ENCODE measurements at regions not wholly inside any gene's neighbourhood (a gene's known extent, or its start where the extent isn't known, plus 50 kb on each side); places are given as distances from the start of the nearest gene placed in this dataset.

GRCh38 chr2:7499018-7499417 is 581.8 kb downstream of the RNF144A start:
- H3K9me3 ChIP-seq, result no peaks in the 10 kb centered on the region
- in situ Hi-C loops (cut with MboI; ENCODE audit: low sequenced_read_pairs in 4 of 4), result no loop called here

GRCh38 chr2:7502336-7502735 is 585.1 kb downstream of the RNF144A start:
- Histone ChIP-seq H3K4me3 (no peak overlapping the region), H3K27ac (no peak overlapping the region), H3K9me3 (no peaks in the 10 kb centered on the region), H3K27me3 (no peaks in the 10 kb centered on the region), H3K4me1 (no peaks in the 10 kb centered on the region), H3K36me3 (no peaks in the 10 kb centered on the region)
- in situ Hi-C loops (cut with MboI; ENCODE audit: low sequenced_read_pairs in 4 of 4) (no loop called here), intact Hi-C loops (cut with DNase I; ENCODE audit: low total_unique reads) (no loop called here)
- DNase-seq, result no peak
- ATAC-seq, result no peak
- TF ChIP-seq CTCF (IDR thresholded peaks at IDR 0.05 in 4 of 5, conservative IDR thresholded peaks at IDR 0.05 in 1 of 5), result no peak
- no peak for TF ChIP-seq POLR2A (IDR thresholded peaks at IDR 0.05)

More at GRCh38 chr2:7499018-7499417, 581.8 kb downstream of the RNF144A start:
- Histone ChIP-seq H3K36me3 (no peaks in the 10 kb centered on the region), H3K4me1 (no peaks in the 10 kb centered on the region), H3K4me3 (no peak overlapping the region), H3K27me3 (no peaks in the 10 kb centered on the region), H3K27ac (no peak overlapping the region)
- intact Hi-C loops (cut with DNase I; ENCODE audit: low total_unique reads), result no loop called here
- no peak for ATAC-seq
- no peak for DNase-seq
- TF ChIP-seq POLR2A (IDR thresholded peaks at IDR 0.05) (no peak), CTCF (IDR thresholded peaks at IDR 0.05 in 4 of 5, conservative IDR thresholded peaks at IDR 0.05 in 1 of 5) (no peak)

DNA sequence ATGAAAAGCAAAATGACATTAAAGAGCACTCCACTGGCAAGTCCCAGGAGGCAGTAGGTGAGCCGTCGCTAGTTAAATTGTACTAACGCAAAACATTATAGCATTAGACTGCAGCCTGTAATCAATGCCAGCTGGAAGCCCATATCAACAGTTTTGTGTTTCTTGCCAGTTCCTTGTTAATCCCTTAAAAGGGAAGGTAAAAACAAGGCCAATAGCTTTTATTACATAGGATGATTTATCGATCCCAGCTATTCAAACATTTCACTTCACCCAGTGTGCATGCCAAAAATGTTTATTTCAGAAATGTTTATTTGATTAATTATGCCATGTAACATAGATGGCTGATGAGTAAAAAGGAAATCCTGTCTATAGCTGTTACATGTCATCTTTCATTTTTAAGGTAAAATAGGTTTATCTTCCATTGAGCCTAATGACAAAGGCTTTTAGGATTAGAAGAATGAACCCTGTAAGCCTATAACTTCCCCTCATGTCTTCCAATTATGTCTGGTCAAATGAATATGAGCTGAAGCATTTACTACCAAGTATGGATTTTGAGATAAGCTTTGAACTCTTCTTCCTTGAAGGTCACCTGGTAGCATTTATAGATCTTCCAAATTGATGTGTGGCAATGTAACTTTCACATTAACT is 591.2 kb downstream of the RNF144A start:
- H3K4me3 ChIP-seq, result no peak overlapping the region
- H3K4me1 ChIP-seq, result no peaks in the 10 kb centered on the region
- intact Hi-C loops (cut with DNase I; ENCODE audit: low total_unique reads), result no loop called here
- ATAC-seq (no peak), DNase-seq (no peak)
- H3K27me3 ChIP-seq, result no peaks in the 10 kb centered on the region
- H3K27ac ChIP-seq, result no peak overlapping the region
- in situ Hi-C loops (cut with MboI; ENCODE audit: low sequenced_read_pairs in 4 of 4), result no loop called here
- H3K9me3 ChIP-seq, result no peaks in the 10 kb centered on the region
- TF ChIP-seq CTCF (IDR thresholded peaks at IDR 0.05 in 4 of 5, conservative IDR thresholded peaks at IDR 0.05 in 1 of 5) (no peak), POLR2A (IDR thresholded peaks at IDR 0.05) (no peak)
- H3K36me3 ChIP-seq, result no peaks in the 10 kb centered on the region

DNA sequence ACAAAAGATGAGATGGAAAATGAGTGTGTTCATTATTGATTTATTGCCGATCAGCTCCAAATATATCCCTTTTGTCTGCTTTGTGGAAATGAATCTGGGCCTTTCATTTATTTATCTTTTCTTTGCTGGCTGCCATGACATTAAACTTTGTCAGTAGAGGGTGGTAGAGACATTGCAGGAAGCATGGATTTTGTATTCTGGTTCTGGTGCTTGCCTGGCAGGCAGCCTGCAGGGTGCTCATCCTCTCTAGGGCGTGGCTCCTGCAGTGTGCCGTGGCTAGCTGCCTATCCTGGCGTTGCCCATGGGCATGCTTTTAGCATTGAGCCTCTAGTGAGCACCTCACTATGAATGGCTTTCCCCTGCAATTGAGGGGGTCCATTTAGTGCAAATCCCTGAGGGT is 593.1 kb downstream of the RNF144A start:
- H3K4me1 ChIP-seq, result no peaks in the 10 kb centered on the region
- peaks cover 0 to 2% (median 0%) of the 10 kb centered on the region in 3 donors for H3K27me3 ChIP-seq
- intact Hi-C loops (cut with DNase I; ENCODE audit: low total_unique reads), result no loop called here
- H3K4me3 ChIP-seq, result no peak overlapping the region
- in situ Hi-C loops (cut with MboI; ENCODE audit: low sequenced_read_pairs in 4 of 4), result no loop called here
- ATAC-seq (no peak), DNase-seq (no peak)
- H3K36me3 ChIP-seq, result no peaks in the 10 kb centered on the region
- TF ChIP-seq POLR2A (IDR thresholded peaks at IDR 0.05), result no peak
- no peak for TF ChIP-seq CTCF (IDR thresholded peaks at IDR 0.05 in 4 of 5, conservative IDR thresholded peaks at IDR 0.05 in 1 of 5)
- H3K27ac ChIP-seq, result no peak overlapping the region
- H3K9me3 ChIP-seq, result no peaks in the 10 kb centered on the region

DNA sequence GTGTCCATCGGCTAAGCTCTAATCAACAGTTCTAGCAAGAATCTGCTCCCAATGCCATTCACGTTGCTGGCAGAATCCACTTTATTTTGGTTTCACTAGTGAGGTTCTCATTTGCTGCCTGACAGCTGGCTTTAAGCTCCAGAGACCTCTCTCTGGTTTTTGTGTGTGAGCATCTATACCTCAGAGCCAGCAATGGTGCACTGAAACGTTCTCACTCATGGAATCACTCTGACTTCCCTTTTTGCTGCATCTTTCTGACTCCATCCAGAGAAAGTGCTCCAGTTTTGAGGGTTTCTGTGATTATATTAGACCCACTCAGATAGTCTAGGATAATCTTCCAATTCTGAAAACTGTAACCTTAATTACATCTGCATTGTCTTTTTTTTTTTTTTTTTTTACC is 596.6 kb downstream of the RNF144A start:
- no peak for TF ChIP-seq CTCF (IDR thresholded peaks at IDR 0.05 in 4 of 5, conservative IDR thresholded peaks at IDR 0.05 in 1 of 5)
- TF ChIP-seq POLR2A (IDR thresholded peaks at IDR 0.05), result no peak
- ATAC-seq, result no peak
- in situ Hi-C loops (cut with MboI; ENCODE audit: low sequenced_read_pairs in 4 of 4), result no loop called here

More for the DNA sequence above, 596.6 kb downstream of the RNF144A start:
- Histone ChIP-seq H3K36me3 (no peaks in the 10 kb centered on the region), H3K27me3 (peaks cover 0 to 3% (median 0%) of the 10 kb centered on the region in 3 donors), H3K4me3 (no peak overlapping the region), H3K9me3 (no peaks in the 10 kb centered on the region), H3K27ac (no peak overlapping the region), H3K4me1 (no peaks in the 10 kb centered on the region)
- no peak for DNase-seq
- intact Hi-C loops (cut with DNase I; ENCODE audit: low total_unique reads), result no loop called here
